DMS 273 (cell line): ENCODE measurements at regions not wholly inside any gene's neighbourhood (a gene's known extent, or its start where the extent isn't known, plus 50 kb on each side); places are given as distances from the start of the nearest gene placed in this dataset.

Experiments used
- DNase-seq: peaks from one replicate; lab custom pipeline; 2025; ENCODE audit not compliant: unreplicated experiment; lab: John Stamatoyannopoulos, UW

DNA sequence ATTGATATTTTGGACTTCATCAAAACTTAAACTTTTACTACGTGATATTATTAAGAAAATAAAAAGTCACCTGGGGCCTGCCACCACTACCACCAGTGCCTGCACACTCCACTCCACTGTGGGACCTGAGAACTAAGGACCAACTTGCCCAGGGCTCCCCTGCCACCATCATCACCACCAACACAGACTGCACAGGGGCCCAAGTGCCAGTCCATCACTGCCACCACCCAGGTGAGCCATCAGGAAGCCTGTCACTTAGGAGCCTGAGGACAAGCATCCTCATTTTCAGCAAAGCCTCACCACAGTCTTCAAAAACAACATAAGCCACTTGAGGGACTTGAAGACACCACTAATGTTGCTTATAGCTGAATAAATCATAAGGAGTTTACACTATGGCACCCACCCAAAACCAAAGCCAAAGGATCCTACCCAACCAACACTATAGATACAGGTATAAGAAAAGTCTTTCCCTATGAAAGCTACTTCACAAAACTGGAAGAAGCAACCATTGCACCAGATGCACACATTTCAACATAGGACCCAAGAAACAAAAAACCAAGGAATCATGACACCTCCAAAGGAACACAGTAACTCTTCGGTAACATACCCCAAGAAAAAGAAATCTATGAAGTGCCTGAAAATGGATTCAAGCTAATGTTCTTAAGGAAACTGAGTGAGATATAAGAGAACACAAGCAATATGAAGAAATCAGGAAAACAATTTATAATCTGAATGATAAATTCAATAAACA, 73.6 kb upstream of the GNAZ start:
- no peak for DNase-seq

DNA sequence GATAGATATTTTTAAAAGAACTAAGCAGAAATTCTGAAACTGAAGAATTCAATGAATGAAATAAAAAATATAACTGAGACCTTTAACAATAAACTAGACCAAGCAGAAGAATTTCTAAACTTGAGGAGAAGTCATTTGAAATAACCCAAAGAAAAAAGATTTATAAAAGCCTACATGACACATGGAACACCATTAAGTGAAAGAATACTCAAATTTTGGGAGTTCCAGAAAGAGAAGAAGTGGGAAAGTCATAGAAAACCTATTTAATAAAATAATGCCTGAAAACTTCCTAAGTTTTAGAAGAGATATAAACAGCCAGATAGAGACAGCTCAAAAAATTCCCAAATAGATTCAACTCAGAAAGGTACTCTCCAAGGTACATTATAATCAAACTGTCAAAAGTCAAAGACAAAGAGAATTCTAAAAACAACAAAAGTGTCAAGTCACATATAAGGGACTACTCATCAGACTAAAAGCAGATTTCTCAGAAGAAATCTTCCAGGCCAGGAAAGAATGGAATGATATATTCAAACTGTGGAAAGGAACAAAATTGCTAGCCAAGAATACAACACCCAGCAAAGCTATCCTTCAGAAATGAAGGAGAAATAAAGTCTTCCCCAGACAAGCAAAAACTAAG, 72.9 kb upstream of the GNAZ start:
- DNase-seq: no peak

DNA sequence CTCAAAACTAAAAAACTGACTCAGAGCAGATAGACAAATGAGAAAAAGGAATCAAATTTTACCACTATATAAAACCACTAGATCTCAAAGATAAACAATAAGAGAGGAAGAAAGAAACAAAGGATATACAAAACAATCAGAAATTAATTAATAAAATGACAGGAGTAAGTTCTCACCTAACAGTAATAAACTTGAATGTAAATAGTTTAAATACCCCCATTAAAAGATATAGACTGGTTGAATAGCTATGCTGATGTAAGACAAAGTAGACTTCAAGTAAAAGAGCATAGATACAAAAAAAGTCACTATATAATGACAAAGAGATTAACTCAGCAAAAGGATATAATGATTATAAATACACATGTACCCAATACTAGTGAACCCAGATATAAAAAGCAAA, 72.3 kb upstream of the GNAZ start:
- no peak for DNase-seq

DNA sequence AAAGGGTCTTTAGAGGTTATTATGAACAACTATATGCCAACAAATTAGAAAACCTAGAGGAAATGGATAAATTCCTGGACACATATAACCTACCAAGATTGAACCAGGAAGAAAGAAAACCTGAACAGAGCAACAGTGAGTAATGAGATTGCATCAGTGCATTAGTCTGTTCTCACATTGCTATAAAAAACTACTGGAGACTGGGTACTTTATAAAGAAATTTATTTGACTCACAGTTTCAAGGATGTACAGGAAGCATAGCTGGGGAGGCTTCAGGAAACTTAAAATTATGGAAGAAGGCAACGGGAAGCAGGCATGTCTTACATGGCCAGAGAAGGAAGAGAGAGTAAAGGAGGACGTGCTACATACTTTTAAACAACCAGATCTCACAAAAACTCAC, 70.8 kb upstream of the GNAZ start:
- no peak for DNase-seq

DNA sequence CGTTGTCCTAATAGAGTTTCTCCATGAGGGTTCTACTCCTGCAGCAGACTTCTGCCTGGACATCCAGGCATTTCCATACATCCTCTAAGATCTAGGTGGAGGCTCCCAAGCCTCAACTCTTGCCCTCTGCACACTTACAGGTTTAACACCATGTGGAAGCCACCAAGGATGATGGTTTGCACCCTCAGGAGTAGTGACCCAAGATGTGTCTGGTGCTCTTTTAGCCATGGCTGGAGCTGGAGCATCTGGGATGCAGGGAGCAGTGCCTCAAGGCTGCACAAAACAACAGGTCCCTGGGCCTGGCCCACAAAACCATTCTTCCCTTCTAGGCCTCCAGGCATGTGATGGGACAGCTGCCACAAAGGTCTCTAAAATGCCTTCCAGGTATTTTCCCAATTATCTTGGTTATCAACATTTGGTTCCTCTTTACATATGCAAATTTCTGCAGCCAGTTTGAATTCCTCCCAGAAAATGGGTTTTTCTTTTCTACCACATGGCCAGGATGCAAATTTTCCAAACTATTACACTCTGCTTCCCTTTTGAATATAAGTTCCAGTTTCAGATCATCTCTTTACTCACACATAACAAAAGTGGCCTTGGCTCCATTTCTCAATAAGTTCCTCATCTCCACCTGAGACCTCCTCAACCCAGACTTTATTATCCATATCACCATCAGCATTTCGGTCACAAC, 69.5 kb upstream of the GNAZ start:
- no peak for DNase-seq

DNA sequence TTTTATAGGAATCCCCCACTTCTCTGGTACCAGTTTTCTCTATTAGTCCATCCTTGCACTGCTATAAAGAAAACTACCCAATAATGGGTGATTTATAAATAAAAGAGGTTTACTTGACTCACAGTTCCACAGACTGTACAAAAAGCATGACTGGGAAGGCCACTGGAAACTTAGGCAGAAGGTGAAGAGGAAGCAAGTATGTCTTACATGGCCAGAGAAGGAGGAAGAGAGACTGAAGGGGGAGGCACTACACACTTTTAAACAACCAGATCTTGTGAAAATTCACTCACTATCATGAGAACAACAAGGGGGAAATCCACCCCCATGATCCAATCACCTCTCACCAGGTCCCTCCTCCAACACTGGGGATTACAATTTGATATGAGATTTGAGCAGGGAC, 68.9 kb upstream of the GNAZ start:
- DNase-seq: no peak

DNA sequence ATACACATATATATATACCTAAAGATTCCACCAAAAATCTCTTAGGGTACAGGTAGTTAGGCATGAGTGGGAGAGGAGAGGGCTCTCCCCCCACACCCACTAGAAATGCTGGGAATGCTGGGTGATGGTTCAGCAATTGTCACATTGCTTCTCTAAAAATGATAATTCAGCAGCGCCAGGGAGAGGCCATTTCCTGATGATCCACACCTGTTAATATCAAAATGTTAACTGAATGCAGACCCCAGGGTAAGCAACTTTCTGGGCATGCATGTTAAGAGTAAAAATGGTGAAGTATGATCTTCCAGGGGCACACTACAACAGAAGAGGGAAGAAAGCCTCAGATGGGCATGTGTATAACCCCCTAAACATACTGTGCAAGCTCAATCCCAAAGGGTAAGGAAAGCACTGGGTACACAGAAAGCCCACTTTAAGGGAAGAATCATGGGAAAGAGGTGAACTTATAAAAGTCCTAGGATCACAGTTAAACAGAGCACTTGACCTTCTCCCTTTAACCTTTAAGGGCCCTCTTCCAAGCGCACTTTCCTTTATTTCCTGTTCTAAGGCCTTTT, 67.6 kb upstream of the GNAZ start:
- no peak for DNase-seq

DNA sequence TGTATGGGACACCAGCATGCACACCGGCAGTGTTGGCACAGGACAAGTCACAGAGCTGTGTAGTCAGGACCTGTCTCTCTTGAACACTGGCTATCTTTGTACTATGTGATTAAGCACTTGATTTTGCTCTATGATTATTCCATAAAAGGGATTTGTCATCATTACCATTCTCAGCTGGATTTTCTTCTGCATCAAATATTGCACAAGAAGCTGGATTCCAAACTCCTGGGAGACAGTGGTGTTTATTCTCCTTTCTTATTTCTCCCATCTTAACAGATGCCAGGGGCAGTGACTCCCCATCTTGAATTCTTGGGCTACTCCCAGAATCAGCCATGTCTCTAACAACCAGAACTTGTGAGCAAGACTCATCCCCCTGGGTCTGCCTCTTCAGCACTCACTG, 62.5 kb upstream of the GNAZ start:
- DNase-seq: no peak

DNA sequence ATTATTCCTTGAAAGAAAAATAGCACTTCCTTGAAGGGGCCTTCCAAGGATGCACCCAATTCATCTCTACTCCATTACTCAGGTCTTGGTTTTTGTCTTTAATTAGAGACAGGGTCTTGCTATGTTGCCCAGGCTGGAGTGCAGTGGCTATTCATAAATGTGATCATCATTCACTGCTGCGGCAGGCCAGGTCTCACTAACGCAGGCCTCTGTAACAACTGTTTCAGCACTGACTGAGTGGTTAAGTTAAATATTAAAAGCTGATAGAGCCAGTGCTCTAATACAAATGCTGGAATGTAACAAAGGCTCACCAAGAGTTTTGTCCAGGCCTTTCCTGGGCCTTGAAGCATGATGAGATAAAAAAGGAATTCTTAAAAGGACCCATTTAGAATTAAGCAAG, 61.4 kb upstream of the GNAZ start:
- DNase-seq: no peak
